ENCODE measurements at regions not wholly inside any gene's neighbourhood (a gene's known extent, or its start where the extent isn't known, plus 50 kb on each side); places are given as distances from the start of the nearest gene placed in this dataset.
"Not testable (repeated sequence)": the region's sequence is repeated elsewhere in the genome, so short reads cannot be mapped to it uniquely, and the experiment has no call there.

GRCh38 chr5:45081082-45081481, 272.3 kb downstream of the MRPS30 start:
- no peak for DNase-seq

- DNase-seq: no peak
These were observed 281.1 kb downstream of the MRPS30 start for GRCh38 chr5:45089870-45090269.

GRCh38 chr5:45093377-45093776, 284.6 kb downstream of the MRPS30 start:
- no peak for DNase-seq

- no peak for DNase-seq
These were observed 286.2 kb downstream of the MRPS30 start for GRCh38 chr5:45094876-45095440.

- no peak for DNase-seq
These were observed 289.7 kb downstream of the MRPS30 start for GRCh38 chr5:45098483-45098882.

GRCh38 chr5:45101146-45101545, 292.4 kb downstream of the MRPS30 start:
- no peak for DNase-seq

- no peak for DNase-seq
These were observed 296.8 kb downstream of the MRPS30 start for GRCh38 chr5:45105491-45105994.

GRCh38 chr5:45109062-45109461, 300.3 kb downstream of the MRPS30 start:
- no peak for DNase-seq

GRCh38 chr5:45109636-45110035, 300.9 kb downstream of the MRPS30 start:
- DNase-seq: no peak

GRCh38 chr5:45110399-45110798, 301.7 kb downstream of the MRPS30 start:
- no peak for DNase-seq

GRCh38 chr5:45113726-45114125, 305.0 kb downstream of the MRPS30 start:
- DNase-seq: no peak

- no peak for DNase-seq
These were observed 324.2 kb downstream of the MRPS30 start for GRCh38 chr5:45132972-45133371.

GRCh38 chr5:45162974-45163373, 354.2 kb downstream of the MRPS30 start:
- no peak for DNase-seq

GRCh38 chr5:45171563-45171962, 362.8 kb downstream of the MRPS30 start:
- no peak for DNase-seq

- not testable (repeated sequence) for DNase-seq
These were observed 363.9 kb downstream of the MRPS30 start for GRCh38 chr5:45172634-45173033.

- no peak for DNase-seq
These were observed 370.9 kb downstream of the MRPS30 start for GRCh38 chr5:45179686-45180085.

- DNase-seq: no peak
These were observed 380.3 kb downstream of the MRPS30 start for GRCh38 chr5:45189042-45189441.

- no peak for DNase-seq
These were observed 380.7 kb downstream of the MRPS30 start for GRCh38 chr5:45189481-45189880.

- DNase-seq: no peak
These were observed 386.3 kb downstream of the MRPS30 start for GRCh38 chr5:45195026-45195425.
